PFSK-1 (cell line): ENCODE measurements at regions not wholly inside any gene's neighbourhood (a gene's known extent, or its start where the extent isn't known, plus 50 kb on each side); places are given as distances from the start of the nearest gene placed in this dataset.

Source experiments
- FOXP2 ChIP-seq: optimal IDR thresholded peaks from 2 replicates; pipeline ENCODE3; 2011; ENCODE audit warnings: borderline replicate concordance, control low read depth, inconsistent platforms; ENCODE audit not compliant: insufficient read depth; ENCODE audit errors: extremely low read length, extremely low read depth
- POLR2AphosphoS5 ChIP-seq: IDR thresholded peaks from 2 replicates; pipeline ENCODE4 v1.6.1; 2012; ENCODE audit warnings: low read depth, mild to moderate bottlenecking, control low read depth, low read length, moderate library complexity
- REST ChIP-seq, 2 experiments: IDR thresholded peaks; 2 replicates each; pipeline versions ENCODE4 v1.6.1 to v1.8.0; 2011 to 2012; ENCODE audit warnings: low read depth in 2 of 2, low read length in 2 of 2, control low read depth in 1 of 2, inconsistent platforms in 1 of 2, mild to moderate bottlenecking in 1 of 2, moderate library complexity in 1 of 2; ENCODE audit not compliant: insufficient read depth in 1 of 2
- SIN3A ChIP-seq: IDR thresholded peaks from 2 replicates; pipeline ENCODE4 v1.6.1; 2012; ENCODE audit warnings: mild to moderate bottlenecking, low read length, moderate library complexity, borderline replicate concordance; ENCODE audit not compliant: insufficient read depth
- TAF1 ChIP-seq: IDR thresholded peaks from 2 replicates; pipeline ENCODE4 v1.6.1; 2012; ENCODE audit warnings: low read length, control low read depth, borderline replicate concordance; ENCODE audit not compliant: insufficient read depth

- TF ChIP-seq REST (IDR thresholded peaks at IDR 0.05; ENCODE audit: insufficient read depth in 1 of 2, low read depth in 2 of 2, low read length in 2 of 2): no peak
- TF ChIP-seq TAF1: no peak
- TF ChIP-seq POLR2AphosphoS5: no peak
- TF ChIP-seq SIN3A: no peak
- TF ChIP-seq FOXP2: no peak
Measured at GRCh38 chr20:7601431-7601830, 338.8 kb downstream of the HAO1 start.

GRCh38 chr20:7606941-7607340, 333.3 kb downstream of the HAO1 start:
- TF ChIP-seq SIN3A: no peak
- no peak for TF ChIP-seq TAF1
- TF ChIP-seq POLR2AphosphoS5: no peak
- no peak for TF ChIP-seq FOXP2
- TF ChIP-seq REST (IDR thresholded peaks at IDR 0.05; ENCODE audit: insufficient read depth in 1 of 2, low read depth in 2 of 2, low read length in 2 of 2): no peak

- TF ChIP-seq REST (IDR thresholded peaks at IDR 0.05; ENCODE audit: insufficient read depth in 1 of 2, low read depth in 2 of 2, low read length in 2 of 2): peak; percentile 86 to 100
- TF ChIP-seq TAF1: no peak
- TF ChIP-seq SIN3A: peak; percentile 50; the same call in 1 of the 2 replicates
Measured at GRCh38 chr20:7608250-7608649, 332.0 kb downstream of the HAO1 start.

- TF ChIP-seq TAF1 (no peak), POLR2AphosphoS5 (no peak), REST (IDR thresholded peaks at IDR 0.05; ENCODE audit: insufficient read depth in 1 of 2, low read depth in 2 of 2, low read length in 2 of 2) (no peak), FOXP2 (no peak), SIN3A (no peak)
Measured at GRCh38 chr20:7609251-7609650, 331.0 kb downstream of the HAO1 start.

- no peak for TF ChIP-seq POLR2AphosphoS5
- no peak for TF ChIP-seq SIN3A
- TF ChIP-seq REST (IDR thresholded peaks at IDR 0.05; ENCODE audit: insufficient read depth in 1 of 2, low read depth in 2 of 2, low read length in 2 of 2): no peak
- TF ChIP-seq FOXP2: no peak
- TF ChIP-seq TAF1: no peak
Measured at GRCh38 chr20:7610681-7611080, 329.6 kb downstream of the HAO1 start.
